IMR-90 (cell line): ENCODE measurements at regions not wholly inside any gene's neighbourhood (a gene's known extent, or its start where the extent isn't known, plus 50 kb on each side); places are given as distances from the start of the nearest gene placed in this dataset.

Experiments used
- CTCF ChIP-seq: conservative IDR thresholded peaks from 2 replicates; pipeline ENCODE4 v1.5.1; 2012; ENCODE audit warnings: mild to moderate bottlenecking, low read depth, low read length, improper control_type of control experiment
- ELK1 ChIP-seq: fragments of 150-350 bp; IDR thresholded peaks from 2 replicates; pipeline ENCODE4 v1.6.1; 2016; ENCODE audit warnings: low read depth, mild to moderate bottlenecking, low read length, moderate library complexity, borderline replicate concordance
- NFE2L2 ChIP-seq: fragments of 150-350 bp; IDR thresholded peaks from 2 replicates; pipeline ENCODE4 v1.6.1; 2016; ENCODE audit warnings: low read depth, mild to moderate bottlenecking, low read length
- RAD21 ChIP-seq: IDR thresholded peaks from 2 replicates; pipeline ENCODE4 v1.6.1; 2012; ENCODE audit warnings: low read length, improper control_type of control experiment
- RFX5 ChIP-seq: IDR thresholded peaks from 2 replicates; pipeline ENCODE4 v1.8.0; 2012; ENCODE audit warnings: low read depth, mild to moderate bottlenecking, low read length, moderate library complexity
- SMC3 ChIP-seq: fragments of 150-350 bp; IDR thresholded peaks from 2 replicates; pipeline ENCODE4 v1.6.1; 2016; ENCODE audit warnings: low read depth, mild to moderate bottlenecking, antibody characterized with exemption, low read length, moderate library complexity

GRCh38 chr10:88091490-88092061, 228.2 kb downstream of the PTEN start:
- TF ChIP-seq CTCF = no peak
- no peak for TF ChIP-seq NFE2L2
- TF ChIP-seq ELK1 = no peak
- TF ChIP-seq RFX5 = no peak
- TF ChIP-seq RAD21 = no peak
- no peak for TF ChIP-seq SMC3
